DOHH2 (cell line): ENCODE measurements at regions not wholly inside any gene's neighbourhood (a gene's known extent, or its start where the extent isn't known, plus 50 kb on each side); places are given as distances from the start of the nearest gene placed in this dataset.

Source experiments
- H3F3A ChIP-seq: fragments of 200-600 bp; sonication (generic), shearing (Covaris generic); 2 replicates; pipeline ENCODE4 v1.6.0; 2016; ENCODE audit warnings: antibody characterized with exemption, mild to moderate bottlenecking; ENCODE audit not compliant: control insufficient read depth, insufficient read depth
- H3K27ac ChIP-seq: fragments of 200-600 bp; sonication (generic); 2 replicates; pipeline ENCODE4 v1.5.1; 2014; ENCODE audit warnings: low read depth, mild to moderate bottlenecking, low read length, moderate library complexity
- H3K27me3 ChIP-seq: fragments of 200-600 bp; sonication (generic); 2 replicates; pipeline ENCODE4 v1.6.1; 2014; ENCODE audit warnings: mild to moderate bottlenecking, low read length, mixed read lengths; ENCODE audit not compliant: control insufficient read depth
- H3K36me3 ChIP-seq: fragments of 200-600 bp; sonication (generic); 2 replicates; pipeline ENCODE4 v1.6.1; 2014; ENCODE audit warnings: mild to moderate bottlenecking, low read length, moderate library complexity, mixed read lengths; ENCODE audit not compliant: control insufficient read depth
- H3K4me1 ChIP-seq: fragments of 200-600 bp; sonication (generic); 2 replicates; pipeline ENCODE4 v1.6.1; 2014; ENCODE audit warnings: mild to moderate bottlenecking, low read length, mixed read lengths; ENCODE audit not compliant: control insufficient read depth
- H3K4me2 ChIP-seq: fragments of 200-600 bp; sonication (generic); 2 replicates; pipeline ENCODE4 v1.6.0; 2014; ENCODE audit warnings: mild to moderate bottlenecking, low read length, moderate library complexity
- H3K4me3 ChIP-seq: fragments of 200-600 bp; sonication (generic); 2 replicates; pipeline ENCODE4 v1.5.1; 2014; ENCODE audit warnings: mild to moderate bottlenecking, low read length, mixed read lengths
- H3K79me2 ChIP-seq: fragments of 200-600 bp; sonication (generic); 2 replicates; pipeline ENCODE4 v1.6.1; 2014; ENCODE audit warnings: mild to moderate bottlenecking, low read length, mixed read lengths; ENCODE audit not compliant: control insufficient read depth
- H3K9me2 ChIP-seq: fragments of 200-600 bp; sonication (generic); replicated peaks from 2 replicates; pipeline ENCODE4 v1.6.1; 2014; ENCODE audit warnings: mild to moderate bottlenecking, low read length, mixed read lengths; ENCODE audit not compliant: control insufficient read depth
- H3K9me3 ChIP-seq: fragments of 200-600 bp; sonication (generic); 2 replicates; pipeline ENCODE4 v1.6.1; 2014; ENCODE audit warnings: antibody characterized with exemption, low read length, mixed read lengths; ENCODE audit not compliant: control insufficient read depth, insufficient read depth
- H4K20me1 ChIP-seq: fragments of 200-600 bp; sonication (generic); 2 replicates; pipeline ENCODE4 v1.6.0; 2014; ENCODE audit warnings: low read depth, mild to moderate bottlenecking, antibody characterized with exemption, low read length, moderate library complexity; ENCODE audit not compliant: control insufficient read depth, insufficient read depth
- EZH2phosphoT487 ChIP-seq: fragments of 200-600 bp; sonication (generic); IDR thresholded peaks from 2 replicates; pipeline ENCODE4 v1.6.1; 2017; ENCODE audit warnings: borderline replicate concordance, mild to moderate bottlenecking, antibody characterized with exemption, low read length, moderate library complexity, mixed read lengths
- TF ChIP-seq, protein P1 (sequence below): fragments of 200-600 bp; sonication (generic); IDR thresholded peaks from one replicate; pipeline ENCODE4 v1.5.1; 2014; ENCODE audit warnings: antibody characterized with exemption, mild to moderate bottlenecking, low read depth, low read length; ENCODE audit not compliant: poor library complexity, severe bottlenecking

GRCh38 chr7:42686594-42687156 lies 225.2 kb downstream of the C7orf25 start:
- Histone ChIP-seq H3K4me1 (no peaks in the 10 kb centered on the region), H3K9me3 (no peaks in the 10 kb centered on the region), H3K9me2 (no peaks in the 10 kb centered on the region; the same call in 1 of the 2 replicates), H3K79me2 (no peaks in the 10 kb centered on the region), H4K20me1 (no peaks in the 10 kb centered on the region), H3F3A (no peaks in the 10 kb centered on the region), H3K27me3 (no peaks in the 10 kb centered on the region), H3K27ac (no peak overlapping the region), H3K4me2 (no peak overlapping the region), H3K36me3 (no peaks in the 10 kb centered on the region), H3K4me3 (no peak overlapping the region)
- no peak for TF ChIP-seq EZH2phosphoT487
- TF ChIP-seq, protein P1, sequence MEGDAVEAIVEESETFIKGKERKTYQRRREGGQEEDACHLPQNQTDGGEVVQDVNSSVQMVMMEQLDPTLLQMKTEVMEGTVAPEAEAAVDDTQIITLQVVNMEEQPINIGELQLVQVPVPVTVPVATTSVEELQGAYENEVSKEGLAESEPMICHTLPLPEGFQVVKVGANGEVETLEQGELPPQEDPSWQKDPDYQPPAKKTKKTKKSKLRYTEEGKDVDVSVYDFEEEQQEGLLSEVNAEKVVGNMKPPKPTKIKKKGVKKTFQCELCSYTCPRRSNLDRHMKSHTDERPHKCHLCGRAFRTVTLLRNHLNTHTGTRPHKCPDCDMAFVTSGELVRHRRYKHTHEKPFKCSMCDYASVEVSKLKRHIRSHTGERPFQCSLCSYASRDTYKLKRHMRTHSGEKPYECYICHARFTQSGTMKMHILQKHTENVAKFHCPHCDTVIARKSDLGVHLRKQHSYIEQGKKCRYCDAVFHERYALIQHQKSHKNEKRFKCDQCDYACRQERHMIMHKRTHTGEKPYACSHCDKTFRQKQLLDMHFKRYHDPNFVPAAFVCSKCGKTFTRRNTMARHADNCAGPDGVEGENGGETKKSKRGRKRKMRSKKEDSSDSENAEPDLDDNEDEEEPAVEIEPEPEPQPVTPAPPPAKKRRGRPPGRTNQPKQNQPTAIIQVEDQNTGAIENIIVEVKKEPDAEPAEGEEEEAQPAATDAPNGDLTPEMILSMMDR: no peak

DNA sequence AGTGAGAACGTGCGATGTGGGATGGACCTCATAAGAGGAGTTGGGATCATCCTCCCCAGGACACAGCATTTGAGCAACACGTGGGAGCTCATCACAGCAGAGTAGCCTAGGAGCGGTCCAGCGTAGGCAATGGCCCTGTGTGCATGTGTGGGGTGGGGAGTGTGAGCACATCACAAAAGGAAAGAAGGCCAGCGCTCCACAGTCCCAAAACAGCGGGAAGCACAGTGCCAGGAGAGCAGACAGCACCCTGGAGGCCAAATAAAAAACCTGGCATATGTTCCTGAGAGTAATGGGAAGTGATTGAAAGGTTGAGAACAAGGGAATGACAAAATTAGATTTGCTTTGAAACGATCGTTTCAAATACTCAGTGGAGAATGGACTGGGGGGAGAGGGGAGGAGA lies 226.0 kb downstream of the C7orf25 start:
- no peaks in the 10 kb centered on the region for H3K4me1 ChIP-seq
- no peaks in the 10 kb centered on the region for H3K79me2 ChIP-seq
- no peaks in the 10 kb centered on the region for H3F3A ChIP-seq
- H3K4me2 ChIP-seq: no peak overlapping the region
- no peaks in the 10 kb centered on the region for H4K20me1 ChIP-seq
- H3K9me3 ChIP-seq: no peaks in the 10 kb centered on the region
- H3K9me2 ChIP-seq: no peaks in the 10 kb centered on the region; the same call in 1 of the 2 replicates
- H3K27ac ChIP-seq: no peak overlapping the region
- H3K36me3 ChIP-seq: no peaks in the 10 kb centered on the region
- no peaks in the 10 kb centered on the region for H3K27me3 ChIP-seq
- TF ChIP-seq EZH2phosphoT487: no peak
- TF ChIP-seq, protein P1: no peak
- H3K4me3 ChIP-seq: no peak overlapping the region

GRCh38 chr7:42677751-42678699 lies 233.8 kb downstream of the C7orf25 start:
- Histone ChIP-seq H3K79me2 (no peaks in the 10 kb centered on the region), H3K9me3 (peaks cover 4% of the 10 kb centered on the region; the same call in 1 of the 2 replicates), H3K4me3 (no peak overlapping the region), H3K36me3 (no peaks in the 10 kb centered on the region), H3K4me2 (no peak overlapping the region), H3F3A (no peaks in the 10 kb centered on the region), H4K20me1 (no peaks in the 10 kb centered on the region), H3K9me2 (no peaks in the 10 kb centered on the region; the same call in 1 of the 2 replicates), H3K4me1 (no peaks in the 10 kb centered on the region), H3K27ac (no peak overlapping the region), H3K27me3 (no peaks in the 10 kb centered on the region)
- TF ChIP-seq, protein P1: no peak
- TF ChIP-seq EZH2phosphoT487: no peak
